HCT116 (cell line): ENCODE measurements at regions not wholly inside any gene's neighbourhood (a gene's known extent, or its start where the extent isn't known, plus 50 kb on each side); places are given as distances from the start of the nearest gene placed in this dataset.

Source experiments
- ATAC-seq: fragments of 200-7000 bp; cut with Tn5 transposase; 2 replicates; pipeline ENCODE4 v1.9.1; 2020; ENCODE audit warnings: mild to moderate bottlenecking, moderate library complexity
- BruUV-seq: library from RNA; stranded (reverse); fragments of 400-500 nt; replicated peaks from 2 replicates; lab custom pipeline; 2021; lab: Mats Ljungman, UMichigan
- CTCF ChIA-PET: fragments of 300-600 bp; sonication (Branson Sonifier 250); formaldehyde crosslinking; loops from one replicate; lab custom pipeline; 2021; ENCODE audit warnings: antibody characterized with exemption; lab: Charles Lee
- POLR2A ChIA-PET: fragments of 300-600, 350-600 bp; sonication (Branson Sonifier 250); formaldehyde crosslinking; loops from one replicate; lab custom pipeline; 2021; ENCODE audit warnings: antibody characterized with exemption; lab: Charles Lee
- RAD21 ChIA-PET, 2 experiments: fragments of 300-600 bp; sonication (Branson Sonifier 250); formaldehyde crosslinking; loops; one replicate each; lab custom pipeline; 2023; ENCODE audit warnings: low total read pairs in 2 of 2; ENCODE audit not compliant: uncharacterized antibody in 2 of 2, unreplicated experiment in 2 of 2, low non-redundant PET in 1 of 2; lab: Charles Lee
- DNase-seq: peaks from one replicate; pipeline ENCODE4 v3.0.0-alpha.2; 2010; ENCODE audit warnings: low read depth, low spot score
- H2AFZ ChIP-seq: fragments of 200-600 bp; shearing (Covaris generic), sonication (generic); 2 replicates; pipeline ENCODE4 v1.6.1; 2017; ENCODE audit warnings: low read depth, mixed run types, mixed read lengths, antibody characterized with exemption, low read length; ENCODE audit not compliant: poor library complexity, severe bottlenecking
- H3K27ac ChIP-seq: 2 replicates; pipeline ENCODE4 v1.5.1; 2012; ENCODE audit warnings: low read depth, low read length
- H3K27me3 ChIP-seq: fragments of 200-600 bp; sonication (generic); 2 replicates; pipeline ENCODE4 v1.6.1; 2016; ENCODE audit warnings: mixed run types, low read length, mixed read lengths; ENCODE audit not compliant: insufficient read depth
- H3K36me3 ChIP-seq, 2 experiments: fragments of 200-500 bp in 1 of 2; fragments of 200-600 bp in 1 of 2; sonication (Bioruptor generic) in 1 of 2; sonication (generic) in 1 of 2; 2 replicates each; pipeline versions ENCODE4 v1.5.1 to v1.6.1; 2014 to 2016; ENCODE audit warnings: low read length in 2 of 2, inconsistent platforms in 1 of 2, mixed read lengths in 1 of 2, mixed run types in 1 of 2; ENCODE audit not compliant: insufficient read depth in 2 of 2, control insufficient read depth in 1 of 2
- H3K4me1 ChIP-seq, 2 experiments: fragments of 200-600 bp in 1 of 2; sonication (generic) in 1 of 2; 2 replicates each; pipeline versions ENCODE4 v1.5.1 to v1.6.1; 2012 to 2017; ENCODE audit warnings: low read length in 2 of 2, inconsistent platforms in 1 of 2, mild to moderate bottlenecking in 1 of 2, mixed read lengths in 1 of 2, mixed run types in 1 of 2, moderate library complexity in 1 of 2; ENCODE audit not compliant: insufficient read depth in 2 of 2, control insufficient read depth in 1 of 2
- H3K4me2 ChIP-seq: fragments of 200-600 bp; sonication (generic); 2 replicates; pipeline ENCODE4 v1.6.1; 2017; ENCODE audit warnings: mixed run types, low read length, mixed read lengths
- H3K4me3 ChIP-seq, 2 experiments: fragments of 200-600 bp in 1 of 2; sonication (generic) in 1 of 2; replicated peaks in 1 of 2; 2 replicates each; pipeline ENCODE4 v1.5.1; 2011 to 2016; ENCODE audit warnings: low read length in 2 of 2, control low read depth in 1 of 2, low read depth in 1 of 2, mild to moderate bottlenecking in 1 of 2, mixed read lengths in 1 of 2, mixed run types in 1 of 2
- H3K79me2 ChIP-seq: fragments of 200-600 bp; sonication (generic); 2 replicates; pipeline ENCODE4 v1.6.1; 2017; ENCODE audit warnings: mild to moderate bottlenecking, mixed run types, low read length, moderate library complexity, mixed read lengths; ENCODE audit not compliant: insufficient read depth
- H3K9ac ChIP-seq: fragments of 200-600 bp; sonication (generic); 2 replicates; pipeline ENCODE4 v1.6.1; 2016; ENCODE audit warnings: low read length, mixed read lengths
- H3K9me2 ChIP-seq: fragments of 200-600 bp; sonication (generic), shearing (Covaris generic); 2 replicates; pipeline ENCODE4 v1.6.1; 2017; ENCODE audit warnings: mixed run types, mild to moderate bottlenecking, moderate library complexity; ENCODE audit not compliant: insufficient read depth
- H3K9me3 ChIP-seq, 2 experiments: fragments of 200-500 bp in 1 of 2; fragments of 200-600 bp in 1 of 2; sonication (Bioruptor generic) in 1 of 2; sonication (generic) in 1 of 2; 2 replicates each; pipeline ENCODE4 v1.6.1; 2014 to 2017; ENCODE audit warnings: low read length in 2 of 2, mixed read lengths in 2 of 2, inconsistent platforms in 1 of 2, low read depth in 1 of 2, mild to moderate bottlenecking in 1 of 2, mixed run types in 1 of 2, moderate library complexity in 1 of 2; ENCODE audit not compliant: control insufficient read depth in 1 of 2, insufficient read depth in 1 of 2
- H4K20me1 ChIP-seq: fragments of 200-600 bp; sonication (generic), shearing (Covaris generic); 2 replicates; pipeline ENCODE4 v1.6.1; 2017; ENCODE audit warnings: mixed run types, mild to moderate bottlenecking, moderate library complexity; ENCODE audit not compliant: insufficient read depth
- CBX3 ChIP-seq: IDR thresholded peaks from 2 replicates; pipeline ENCODE4 v1.6.1; 2012; ENCODE audit warnings: low read depth
- CEBPB ChIP-seq: IDR thresholded peaks from 2 replicates; pipeline ENCODE4 v1.6.1; 2012; ENCODE audit warnings: low read depth
- EGR1 ChIP-seq: IDR thresholded peaks from 2 replicates; pipeline ENCODE4 v1.6.1; 2012; ENCODE audit warnings: low read depth
- ELF1 ChIP-seq: IDR thresholded peaks from 2 replicates; pipeline ENCODE4 v1.6.1; 2012; ENCODE audit warnings: low read depth, borderline replicate concordance
- EZH2 ChIP-seq: fragments of 200-600 bp; sonication (generic); IDR thresholded peaks from 2 replicates; pipeline ENCODE4 v1.6.1; 2017; ENCODE audit warnings: antibody characterized with exemption, mixed run types
- EZH2phosphoT487 ChIP-seq: fragments of 200-600 bp; IDR thresholded peaks from 2 replicates; pipeline ENCODE4 v1.6.1; 2018; ENCODE audit warnings: antibody characterized with exemption, borderline replicate concordance
- JUND ChIP-seq: IDR thresholded peaks from 2 replicates; pipeline ENCODE4 v1.6.1; 2012
- POLR2A ChIP-seq: IDR thresholded peaks from 2 replicates; pipeline ENCODE4 v1.7.0; 2011; ENCODE audit warnings: borderline replicate concordance; ENCODE audit not compliant: insufficient read depth, insufficient read length; ENCODE audit errors: extremely low read depth
- POLR2AphosphoS5 ChIP-seq: IDR thresholded peaks from 2 replicates; pipeline ENCODE4 v1.6.1; 2011; ENCODE audit warnings: mild to moderate bottlenecking, low read depth, low read length, moderate library complexity
- RAD21 ChIP-seq: IDR thresholded peaks from 2 replicates; pipeline ENCODE4 v1.6.1; 2012; ENCODE audit warnings: low read depth, mild to moderate bottlenecking
- SRF ChIP-seq: IDR thresholded peaks from 2 replicates; pipeline ENCODE4 v1.6.1; 2012; ENCODE audit warnings: low read depth
- TCF7L2 ChIP-seq: IDR thresholded peaks from 2 replicates; pipeline ENCODE4 v1.7.0; 2011; ENCODE audit warnings: borderline replicate concordance, inconsistent platforms; ENCODE audit not compliant: insufficient read depth, insufficient read length; ENCODE audit errors: extremely low read depth
- YY1 ChIP-seq: IDR thresholded peaks from 2 replicates; pipeline ENCODE4 v1.6.1; 2011; ENCODE audit warnings: low read length, low read depth, moderate library complexity, mild to moderate bottlenecking; ENCODE audit not compliant: insufficient replicate concordance; ENCODE audit errors: extremely low read depth
- ZFX ChIP-seq: fragments of 450-650 bp; IDR thresholded peaks from 2 replicates; pipeline ENCODE4 v1.6.1; 2017
- ZNF274 ChIP-seq: fragments of 200-500 bp; sonication (Bioruptor generic); IDR thresholded peaks from 2 replicates; pipeline ENCODE4 v1.6.1; 2014; ENCODE audit warnings: mild to moderate bottlenecking, low read depth, low read length, inconsistent platforms
- intact Hi-C: fragments of 100-400 bp; cut with micrococcal nuclease; formaldehyde crosslinking; loops from 2 replicates; pipeline ENCODE4 v1.10.0; 2022
- TF ChIP-seq, protein P1 (sequence below): IDR thresholded peaks from 2 replicates; pipeline ENCODE4 v1.6.1; 2012
- TF ChIP-seq, protein P2 (sequence below), 3 experiments: fragments of 200-600 bp in 1 of 3; sonication (generic) in 1 of 3; IDR thresholded peaks in 2 of 3; conservative IDR thresholded peaks in 1 of 3; 2 replicates each; pipeline ENCODE4 v1.5.1; 2012 to 2017; ENCODE audit warnings: low read depth in 2 of 3, low read length in 2 of 3, antibody characterized with exemption in 1 of 3, borderline replicate concordance in 1 of 3, control low read depth in 1 of 3, mild to moderate bottlenecking in 1 of 3, mixed read lengths in 1 of 3, mixed run types in 1 of 3, moderate library complexity in 1 of 3; ENCODE audit not compliant: insufficient read depth in 1 of 3

DNA sequence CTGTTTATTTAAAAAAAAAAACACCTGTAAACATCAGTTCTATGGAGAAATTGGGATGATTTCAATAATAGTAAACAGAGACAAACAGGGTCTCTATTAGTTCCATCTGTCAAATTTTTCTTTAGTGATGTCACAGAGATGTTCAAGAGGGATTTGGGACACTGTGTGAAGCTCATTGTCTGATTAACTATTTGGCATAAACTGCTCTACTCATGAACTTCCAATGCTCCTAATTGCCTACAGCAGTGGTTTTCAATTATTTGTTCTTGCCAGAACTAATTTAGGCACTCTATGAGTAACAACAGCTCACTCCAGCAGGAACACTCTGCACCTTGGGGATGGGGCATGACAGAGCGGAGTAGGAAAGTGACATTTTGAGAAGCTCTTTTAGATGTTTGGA, 250.1 kb upstream of the PRKD1 start:
- intact Hi-C loops = no loop called here
- Histone ChIP-seq H3K79me2 (no peaks in the 10 kb centered on the region), H3K36me3 (no peaks in the 10 kb centered on the region), H3K9me3 (peaks cover 4% of the 10 kb centered on the region in 2 experiments; a peak in 1 of 4 replicates), H3K27ac (no peak overlapping the region), H3K4me2 (no peak overlapping the region), H3K27me3 (no peaks in the 10 kb centered on the region), H3K4me1 (no peaks in the 10 kb centered on the region), H4K20me1 (no peaks in the 10 kb centered on the region), H3K9me2 (no peaks in the 10 kb centered on the region), H3K9ac (no peak overlapping the region), H3K4me3 (no peak overlapping the region), H2AFZ (no peak overlapping the region)
- TF ChIP-seq EZH2 (no peak), CEBPB (no peak), POLR2A (no peak), ZFX (no peak), TCF7L2 (no peak), EZH2phosphoT487 (no peak), POLR2AphosphoS5 (no peak), YY1 (no peak), CBX3 (no peak), ZNF274 (no peak), RAD21 (no peak), ELF1 (no peak), SRF (no peak), EGR1 (no peak), JUND (no peak)
- TF ChIP-seq, protein P1, sequence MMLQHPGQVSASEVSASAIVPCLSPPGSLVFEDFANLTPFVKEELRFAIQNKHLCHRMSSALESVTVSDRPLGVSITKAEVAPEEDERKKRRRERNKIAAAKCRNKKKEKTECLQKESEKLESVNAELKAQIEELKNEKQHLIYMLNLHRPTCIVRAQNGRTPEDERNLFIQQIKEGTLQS = no peak
- TF ChIP-seq, protein P2, sequence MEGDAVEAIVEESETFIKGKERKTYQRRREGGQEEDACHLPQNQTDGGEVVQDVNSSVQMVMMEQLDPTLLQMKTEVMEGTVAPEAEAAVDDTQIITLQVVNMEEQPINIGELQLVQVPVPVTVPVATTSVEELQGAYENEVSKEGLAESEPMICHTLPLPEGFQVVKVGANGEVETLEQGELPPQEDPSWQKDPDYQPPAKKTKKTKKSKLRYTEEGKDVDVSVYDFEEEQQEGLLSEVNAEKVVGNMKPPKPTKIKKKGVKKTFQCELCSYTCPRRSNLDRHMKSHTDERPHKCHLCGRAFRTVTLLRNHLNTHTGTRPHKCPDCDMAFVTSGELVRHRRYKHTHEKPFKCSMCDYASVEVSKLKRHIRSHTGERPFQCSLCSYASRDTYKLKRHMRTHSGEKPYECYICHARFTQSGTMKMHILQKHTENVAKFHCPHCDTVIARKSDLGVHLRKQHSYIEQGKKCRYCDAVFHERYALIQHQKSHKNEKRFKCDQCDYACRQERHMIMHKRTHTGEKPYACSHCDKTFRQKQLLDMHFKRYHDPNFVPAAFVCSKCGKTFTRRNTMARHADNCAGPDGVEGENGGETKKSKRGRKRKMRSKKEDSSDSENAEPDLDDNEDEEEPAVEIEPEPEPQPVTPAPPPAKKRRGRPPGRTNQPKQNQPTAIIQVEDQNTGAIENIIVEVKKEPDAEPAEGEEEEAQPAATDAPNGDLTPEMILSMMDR (IDR thresholded peaks at IDR 0.05 in 2 of 3, conservative IDR thresholded peaks at IDR 0.05 in 1 of 3; ENCODE audit: borderline replicate concordance in 1 of 3, insufficient read depth in 1 of 3, low read depth in 2 of 3, low read length in 2 of 3) = no peak
- no peak for DNase-seq
- RAD21 ChIA-PET = no interaction called here
- ATAC-seq = no peak
- POLR2A ChIA-PET = no interaction called here
- CTCF ChIA-PET = no interaction called here
- BruUV-seq = no TSS peak
